Stimulated activated naive B cell treated with anti-CD40 and anti-IgM and Interleukin-4, amounts not matched to agents 10 μg/mL and 1 μg/mL and 100 μg/mL, for 72 hours (primary cell): ENCODE measurements at regions not wholly inside any gene's neighbourhood (a gene's known extent, or its start where the extent isn't known, plus 50 kb on each side); places are given as distances from the start of the nearest gene placed in this dataset.
"Not testable (repeated sequence)": the region's sequence is repeated elsewhere in the genome, so short reads cannot be mapped to it uniquely, and the experiment has no call there.

ENCODE experiments used
- ATAC-seq, 2 donors: fragments of 150-1000 bp; cut with Tn5 transposase; replicated peaks; 2 replicates each; pipeline ENCODE4 v1.10.0; 2021; ENCODE audit warnings: moderate library complexity in 1 of 2
- DNase-seq: peaks from one replicate; pipeline ENCODE4 v3.0.0; 2021
- H3K27ac Mint-ChIP-seq: one replicate; pipeline ENCODE4 v1.8.0; 2022; ENCODE audit warnings: mild to moderate bottlenecking, mixed read lengths
- H3K27me3 Mint-ChIP-seq, 2 donors: one replicate each; pipeline ENCODE4 v1.8.0; 2022; ENCODE audit warnings: mixed read lengths in 2 of 2
- H3K36me3 Mint-ChIP-seq, 2 donors: one replicate each; pipeline ENCODE4 v1.8.0; 2022; ENCODE audit warnings: mixed read lengths in 2 of 2, mild to moderate bottlenecking in 1 of 2
- H3K4me1 Mint-ChIP-seq, 2 donors: one replicate each; pipeline ENCODE4 v1.8.0; 2022; ENCODE audit warnings: mixed read lengths in 2 of 2, mild to moderate bottlenecking in 1 of 2
- H3K4me3 Mint-ChIP-seq, 2 donors: one replicate each; pipeline ENCODE4 v1.8.0; 2022; ENCODE audit warnings: mild to moderate bottlenecking in 2 of 2, mixed read lengths in 2 of 2, moderate library complexity in 1 of 2
- H3K9me3 Mint-ChIP-seq, 2 donors: one replicate each; pipeline ENCODE4 v1.8.0; 2022; ENCODE audit warnings: mixed read lengths in 2 of 2, mild to moderate bottlenecking in 1 of 2

DNA sequence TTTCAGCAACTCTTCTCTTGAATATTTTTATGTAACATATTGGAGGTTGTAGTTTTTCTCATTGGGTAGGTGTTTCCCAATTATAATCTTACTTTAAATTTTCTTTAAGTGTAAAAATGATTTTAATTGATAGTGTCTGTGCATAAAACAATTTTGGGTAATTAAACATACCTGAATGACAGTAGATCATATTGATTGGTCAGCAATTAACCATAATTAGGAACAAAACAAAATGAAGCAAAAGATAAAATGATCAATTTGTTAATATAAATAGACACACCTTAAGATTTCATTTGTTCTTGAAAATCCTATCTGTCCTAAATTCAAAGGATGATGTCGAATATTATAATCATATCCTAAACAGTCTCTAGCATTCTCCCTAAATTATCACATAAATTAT lies 468.3 kb downstream of the PDZRN4 start:
- Mint-ChIP-seq H3K27me3 (no peaks in the 10 kb centered on the region), H3K4me3 (no peak overlapping the region), H3K4me1 (peaks cover 0 to 2% of the 10 kb centered on the region in 2 donors), H3K36me3 (no peaks in the 10 kb centered on the region), H3K27ac (no peak overlapping the region), H3K9me3 (peaks cover 3 to 5% of the 10 kb centered on the region in 2 donors)
- DNase-seq (no peak), ATAC-seq (no peak)

DNA sequence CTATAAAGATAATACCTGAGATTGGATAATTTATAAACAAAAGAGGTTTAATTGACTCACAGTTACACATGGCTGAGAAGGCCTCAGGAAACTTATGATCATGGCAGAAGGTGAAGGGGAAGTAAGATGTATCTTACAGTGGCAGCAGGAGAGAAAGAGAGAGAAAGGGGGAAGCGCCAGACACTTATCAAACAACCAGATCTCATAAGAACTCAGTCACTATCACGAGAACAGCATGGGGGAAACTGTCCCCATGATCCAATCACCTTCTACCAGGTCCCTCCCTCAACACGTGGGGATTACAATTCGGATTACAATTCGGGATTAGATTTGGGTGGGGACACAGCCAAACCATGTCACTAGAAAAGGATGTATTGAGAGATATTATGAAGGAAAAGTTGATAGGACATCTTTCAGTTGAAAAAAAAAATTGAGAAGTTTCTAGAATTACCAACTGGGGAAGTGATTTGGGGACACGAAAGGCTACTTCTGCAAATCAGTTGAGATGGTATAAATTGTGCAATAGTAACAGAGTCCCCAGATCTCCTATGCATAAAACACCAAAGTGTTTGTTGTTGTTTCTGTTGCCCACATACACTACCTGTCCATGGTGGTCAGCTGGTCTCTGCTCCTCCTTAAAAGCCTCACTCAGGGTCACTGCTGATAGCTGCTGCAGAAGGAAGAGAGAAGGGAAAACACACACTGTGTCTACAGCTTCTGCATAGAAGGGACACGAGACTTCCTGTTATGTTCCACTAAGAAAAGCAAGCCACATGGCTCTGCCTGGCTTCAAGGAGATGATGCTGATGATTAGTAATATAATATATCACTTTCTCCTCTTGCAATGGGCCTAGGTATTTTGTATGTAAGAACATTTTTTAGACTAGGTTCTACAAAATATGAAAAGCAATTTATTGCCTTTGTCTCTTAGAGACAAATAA lies 465.5 kb downstream of the PDZRN4 start:
- peaks cover 0 to 2% of the 10 kb centered on the region in 2 donors for H3K4me1 Mint-ChIP-seq
- H3K27ac Mint-ChIP-seq, result no peak overlapping the region
- no peak overlapping the region for H3K4me3 Mint-ChIP-seq
- H3K27me3 Mint-ChIP-seq, result no peaks in the 10 kb centered on the region
- DNase-seq (no peak), ATAC-seq (no peak)
- peaks cover 3 to 4% of the 10 kb centered on the region in 2 donors for H3K9me3 Mint-ChIP-seq
- H3K36me3 Mint-ChIP-seq, result no peaks in the 10 kb centered on the region

DNA sequence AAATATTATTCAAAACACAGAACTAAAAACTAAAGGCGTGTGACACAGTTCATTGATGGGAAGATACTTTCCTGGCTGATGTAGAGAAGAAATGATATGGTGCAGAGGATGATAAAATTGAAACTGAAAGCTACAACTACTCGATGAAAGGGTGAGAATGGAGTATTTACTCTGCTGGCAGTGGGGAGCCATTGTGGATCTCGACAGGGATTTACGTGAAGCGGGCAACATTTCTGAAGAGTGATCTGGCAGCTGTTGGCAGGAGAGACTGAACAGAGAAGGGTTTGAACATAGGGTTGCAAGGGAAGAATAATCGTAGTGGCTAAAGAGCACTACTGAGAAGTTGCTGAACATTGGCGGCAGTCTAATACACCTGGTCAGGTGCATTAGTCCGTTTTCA lies 464.9 kb downstream of the PDZRN4 start:
- H3K36me3 Mint-ChIP-seq, result no peaks in the 10 kb centered on the region
- ATAC-seq (no peak), DNase-seq (no peak)
- no peak overlapping the region for H3K27ac Mint-ChIP-seq
- H3K9me3 Mint-ChIP-seq, result peaks cover 3 to 4% of the 10 kb centered on the region in 2 donors
- H3K4me3 Mint-ChIP-seq, result no peak overlapping the region
- peaks cover 0 to 2% of the 10 kb centered on the region in 2 donors for H3K4me1 Mint-ChIP-seq
- no peaks in the 10 kb centered on the region for H3K27me3 Mint-ChIP-seq

DNA sequence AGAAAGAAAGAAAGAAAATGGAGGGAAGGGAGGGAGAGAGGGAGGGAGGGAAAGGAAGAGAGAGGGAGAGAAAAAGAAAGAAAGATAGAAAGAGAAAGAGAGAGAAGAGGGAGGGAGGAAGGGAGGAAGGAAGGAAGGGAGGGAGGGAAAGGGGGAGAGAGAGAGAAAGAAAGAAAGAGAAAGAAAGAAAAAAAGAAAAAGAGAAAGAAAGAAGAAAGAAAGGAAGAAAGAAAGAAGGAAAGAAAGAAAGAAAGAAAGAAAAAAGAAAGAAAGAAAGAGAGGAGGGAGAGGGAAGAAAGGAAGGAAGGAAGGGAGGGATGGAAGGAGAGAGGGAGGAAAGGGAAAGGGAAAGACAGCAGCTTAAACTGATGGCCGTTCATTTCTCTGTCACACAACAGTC lies 457.5 kb downstream of the PDZRN4 start:
- Mint-ChIP-seq H3K4me3 (no peak overlapping the region), H3K36me3 (no peaks in the 10 kb centered on the region), H3K4me1 (no peaks in the 10 kb centered on the region), H3K27me3 (no peaks in the 10 kb centered on the region), H3K27ac (no peak overlapping the region), H3K9me3 (no peaks in the 10 kb centered on the region)
- DNase-seq (no peak), ATAC-seq (no peak)

DNA sequence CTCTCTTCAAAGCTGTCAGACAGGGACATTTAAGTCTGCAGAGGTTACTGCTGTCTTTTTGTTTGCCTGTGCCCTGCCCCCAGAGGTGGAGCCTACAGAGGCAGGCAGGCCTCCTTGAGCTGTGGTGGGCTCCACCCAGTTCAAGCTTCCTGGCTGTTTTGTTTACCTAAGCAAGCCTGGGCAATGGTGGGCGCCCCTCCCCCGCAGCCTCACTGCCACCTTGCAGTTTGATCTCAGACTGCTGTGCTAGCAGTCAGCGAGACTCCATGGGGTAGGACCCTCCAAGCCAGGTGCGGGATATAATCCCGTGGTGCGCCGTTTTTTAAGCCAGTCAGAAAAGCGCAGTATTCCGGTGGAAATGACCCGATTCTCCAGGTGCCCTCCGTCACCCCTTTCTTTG lies 454.7 kb downstream of the PDZRN4 start:
- not testable (repeated sequence) for H3K27me3 Mint-ChIP-seq, H3K4me1 Mint-ChIP-seq, H3K36me3 Mint-ChIP-seq, H3K27ac Mint-ChIP-seq, DNase-seq, H3K9me3 Mint-ChIP-seq, H3K4me3 Mint-ChIP-seq, ATAC-seq

DNA sequence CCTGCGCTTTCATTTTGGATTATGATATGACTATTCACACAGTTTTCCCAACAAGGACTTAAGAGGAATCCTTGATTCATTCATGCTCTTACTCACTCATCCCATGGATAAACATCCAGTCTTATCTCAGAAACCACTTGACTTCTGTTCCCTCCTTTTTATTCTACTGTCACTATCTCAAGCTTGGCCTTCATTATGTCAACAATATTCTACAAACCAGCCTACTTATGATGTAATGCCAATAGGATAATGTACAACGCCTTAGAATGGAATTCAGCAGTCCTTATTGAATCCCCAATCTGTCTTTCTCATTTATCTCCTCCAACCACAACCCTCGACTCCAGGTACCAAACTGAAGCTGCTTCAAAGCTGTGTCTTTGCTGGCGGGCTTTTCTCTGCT lies 448.5 kb downstream of the PDZRN4 start:
- H3K36me3 Mint-ChIP-seq, result no peaks in the 10 kb centered on the region
- no peaks in the 10 kb centered on the region for H3K4me1 Mint-ChIP-seq
- H3K27me3 Mint-ChIP-seq, result no peaks in the 10 kb centered on the region
- no peak overlapping the region for H3K27ac Mint-ChIP-seq
- peaks cover 8% of the 10 kb centered on the region in 2 donors for H3K9me3 Mint-ChIP-seq
- ATAC-seq, result no peak
- no peak overlapping the region for H3K4me3 Mint-ChIP-seq
- no peak for DNase-seq

DNA sequence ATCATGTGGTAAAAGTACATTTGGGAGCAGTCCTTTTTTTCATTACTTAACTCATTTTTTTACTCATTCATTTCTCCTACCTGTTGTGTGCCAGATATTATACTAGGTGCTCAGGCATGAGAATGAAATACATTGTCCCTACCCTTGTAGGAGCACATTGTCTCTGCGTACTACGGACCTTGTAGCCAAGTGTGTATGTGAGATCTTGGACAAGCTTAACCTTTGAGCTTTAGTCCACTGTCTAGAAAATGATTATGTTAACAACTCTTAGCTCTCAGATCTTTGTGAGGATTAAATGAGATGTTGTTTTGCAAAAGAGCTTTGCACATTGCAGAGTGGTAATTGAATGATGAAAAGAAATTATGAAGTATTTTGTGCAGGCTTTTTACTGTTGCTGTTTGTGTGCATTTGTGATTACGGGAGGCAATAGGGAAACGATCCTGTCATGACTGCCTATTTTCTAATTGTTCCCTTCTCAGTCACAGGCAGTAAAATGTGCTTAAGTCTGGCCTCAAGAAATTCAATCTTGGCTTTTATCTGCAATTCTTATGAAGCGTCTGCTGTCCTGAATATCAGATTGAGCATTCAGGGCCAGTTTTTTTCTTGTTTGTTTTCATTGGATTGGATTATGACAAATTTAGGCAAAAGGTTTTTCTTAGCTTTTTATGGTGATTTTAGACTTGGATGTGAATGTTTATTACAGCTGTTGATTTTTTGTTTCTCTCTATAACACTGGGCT lies 447.7 kb downstream of the PDZRN4 start:
- no peak overlapping the region for H3K4me3 Mint-ChIP-seq
- DNase-seq (no peak), ATAC-seq (no peak)
- no peaks in the 10 kb centered on the region for H3K36me3 Mint-ChIP-seq
- no peaks in the 10 kb centered on the region for H3K27me3 Mint-ChIP-seq
- H3K27ac Mint-ChIP-seq, result no peak overlapping the region
- H3K9me3 Mint-ChIP-seq, result peaks cover 8% of the 10 kb centered on the region in 2 donors
- H3K4me1 Mint-ChIP-seq, result no peaks in the 10 kb centered on the region

DNA sequence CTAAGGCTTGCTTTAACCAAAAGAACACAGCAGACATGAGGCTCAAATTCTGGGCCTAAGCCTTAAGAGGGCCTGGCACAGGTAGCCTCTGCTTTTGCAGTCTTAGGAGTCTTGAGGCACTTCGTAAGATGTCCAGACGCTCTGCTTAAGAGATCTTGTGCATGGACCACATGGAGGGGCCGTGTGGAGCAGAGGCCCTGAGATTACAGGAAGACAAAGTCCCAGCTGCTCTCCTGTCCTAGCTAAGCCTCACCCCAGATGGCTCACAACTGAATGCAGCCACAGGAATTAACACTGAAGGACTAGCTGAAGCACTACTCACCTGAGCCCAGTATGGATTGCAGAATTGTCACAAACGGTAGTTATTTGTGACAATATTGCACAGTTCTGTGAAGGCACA lies 446.0 kb downstream of the PDZRN4 start:
- H3K4me1 Mint-ChIP-seq, result no peaks in the 10 kb centered on the region
- DNase-seq, result no peak
- ATAC-seq, result no peak
- no peaks in the 10 kb centered on the region for H3K36me3 Mint-ChIP-seq
- no peak overlapping the region for H3K4me3 Mint-ChIP-seq
- no peak overlapping the region for H3K27ac Mint-ChIP-seq
- H3K9me3 Mint-ChIP-seq, result peaks cover 8 to 9% of the 10 kb centered on the region in 2 donors
- H3K27me3 Mint-ChIP-seq, result no peaks in the 10 kb centered on the region

DNA sequence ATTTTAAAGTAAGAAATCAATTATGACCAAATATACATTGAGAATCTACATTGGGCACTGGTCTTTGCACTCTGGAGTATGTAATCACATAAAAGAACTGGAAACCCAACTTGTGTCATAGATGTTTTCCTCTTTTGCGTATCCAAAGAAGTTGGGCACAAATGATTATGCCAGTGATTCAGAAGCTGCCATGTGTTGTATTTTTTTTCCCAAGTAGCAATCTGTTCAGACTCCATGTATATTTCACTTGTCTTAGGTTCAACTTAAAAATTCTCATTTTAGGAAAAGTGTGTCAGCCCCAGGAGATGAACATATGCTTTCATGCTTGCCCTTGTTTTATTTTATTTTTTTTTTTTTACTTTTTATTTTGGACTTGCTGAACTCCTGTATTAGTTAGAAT lies 441.5 kb downstream of the PDZRN4 start:
- Mint-ChIP-seq H3K27me3 (no peaks in the 10 kb centered on the region), H3K4me3 (no peak overlapping the region), H3K27ac (no peak overlapping the region), H3K4me1 (no peaks in the 10 kb centered on the region), H3K9me3 (peaks cover 8 to 13% of the 10 kb centered on the region in 2 donors), H3K36me3 (no peaks in the 10 kb centered on the region)
- ATAC-seq (no peak), DNase-seq (no peak)

DNA sequence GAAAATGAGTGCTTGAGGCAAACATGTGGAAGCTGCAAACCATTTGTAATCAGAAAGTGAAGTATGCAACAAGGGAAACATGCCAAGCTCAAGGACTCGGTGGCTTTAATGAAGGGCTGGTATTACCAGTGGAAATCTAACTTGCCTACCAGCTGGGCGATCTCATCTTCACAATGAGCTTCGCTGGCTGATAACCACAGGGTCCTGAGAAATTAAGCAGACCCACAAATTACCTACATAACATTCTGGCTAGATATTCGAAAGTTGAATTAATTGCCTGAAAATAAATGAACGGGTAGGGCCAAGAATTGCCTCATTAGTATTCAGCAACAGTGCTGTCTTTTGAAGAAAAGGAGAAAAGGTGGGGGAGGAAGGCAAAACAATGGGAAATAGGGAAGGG lies 439.4 kb downstream of the PDZRN4 start:
- DNase-seq (no peak), ATAC-seq (no peak)
- Mint-ChIP-seq H3K27ac (no peak overlapping the region), H3K9me3 (peaks cover 4 to 10% of the 10 kb centered on the region in 2 donors), H3K36me3 (no peaks in the 10 kb centered on the region), H3K4me1 (no peaks in the 10 kb centered on the region), H3K4me3 (no peak overlapping the region), H3K27me3 (no peaks in the 10 kb centered on the region)

DNA sequence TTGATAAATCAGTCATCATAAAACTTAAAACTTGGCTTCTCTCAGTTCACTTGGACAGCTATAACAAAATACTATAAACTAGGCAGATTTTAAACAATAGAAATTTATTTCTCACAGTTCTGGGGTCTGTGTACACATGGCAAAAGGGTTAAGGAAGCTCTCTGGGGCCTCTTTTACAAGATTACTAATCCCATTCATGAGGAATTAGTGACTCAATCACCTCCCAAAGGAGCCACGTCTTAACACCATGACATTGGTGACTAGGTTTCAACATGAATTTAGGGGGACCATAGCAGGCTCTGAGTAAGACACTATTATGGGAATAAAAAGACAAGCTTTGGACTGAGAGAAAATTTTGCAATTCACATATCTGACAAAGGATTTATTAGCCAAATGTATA lies 436.5 kb downstream of the PDZRN4 start:
- ATAC-seq, result no peak
- H3K4me1 Mint-ChIP-seq, result no peaks in the 10 kb centered on the region

More for the DNA sequence above, 436.5 kb downstream of the PDZRN4 start:
- Mint-ChIP-seq H3K9me3 (peaks cover 0 to 4% of the 10 kb centered on the region in 2 donors), H3K4me3 (no peak overlapping the region), H3K27ac (no peak overlapping the region), H3K36me3 (no peaks in the 10 kb centered on the region), H3K27me3 (no peaks in the 10 kb centered on the region)
- DNase-seq, result no peak
